HG03159 (cell line): ENCODE measurements at regions not wholly inside any gene's neighbourhood (a gene's known extent, or its start where the extent isn't known, plus 50 kb on each side); places are given as distances from the start of the nearest gene placed in this dataset.
"Not testable (repeated sequence)": the region's sequence is repeated elsewhere in the genome, so short reads cannot be mapped to it uniquely, and the experiment has no call there.

Experiments used
- ATAC-seq: cut with Tn5 transposase; IDR thresholded peaks from one replicate; pipeline ENCODE4 v1.9.1; 2021; ENCODE audit warnings: mild to moderate bottlenecking, moderate library complexity; ENCODE audit not compliant: unreplicated experiment

- no peak for ATAC-seq
Measured at GRCh38 chr10:120749856-120750566, 101.2 kb upstream of the WDR11 start.

- ATAC-seq, result no peak
Measured at GRCh38 chr10:120755771-120756170, 95.4 kb upstream of the WDR11 start.

GRCh38 chr10:120760253-120760652 lies 90.9 kb upstream of the WDR11 start:
- no peak for ATAC-seq

- no peak for ATAC-seq
Measured at GRCh38 chr10:120761951-120762350, 89.2 kb upstream of the WDR11 start.

- ATAC-seq, result no peak
Measured at GRCh38 chr10:120765226-120765803, 85.8 kb upstream of the WDR11 start.

DNA sequence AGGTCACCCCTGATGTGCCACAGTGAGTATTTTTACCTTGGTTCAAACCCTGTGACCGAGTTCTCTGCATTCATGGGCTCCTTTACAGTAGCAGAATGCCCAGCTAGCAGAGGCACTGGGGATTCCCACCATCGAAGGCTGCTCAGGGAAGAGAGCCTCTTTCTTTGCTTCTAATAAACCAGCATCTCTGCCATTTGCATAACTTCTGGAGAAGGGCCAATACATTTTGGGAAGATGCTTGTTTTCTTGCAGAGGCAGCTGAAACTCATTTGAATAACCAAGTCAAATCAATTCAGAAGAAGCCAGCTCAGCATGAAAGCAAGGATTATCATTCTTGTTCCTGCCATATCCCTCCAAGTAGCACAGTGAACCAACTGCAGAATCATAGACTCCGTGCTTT lies 82.9 kb upstream of the WDR11 start:
- ATAC-seq, result no peak

- no peak for ATAC-seq
Measured at GRCh38 chr10:120770496-120770895, 80.7 kb upstream of the WDR11 start.

- ATAC-seq, result no peak
Measured at GRCh38 chr10:120776442-120776841, 74.7 kb upstream of the WDR11 start.

- no peak for ATAC-seq
Measured at GRCh38 chr10:120782336-120782735, 68.8 kb upstream of the WDR11 start.

GRCh38 chr10:120783098-120783497 lies 68.1 kb upstream of the WDR11 start:
- ATAC-seq, result no peak

- no peak for ATAC-seq
Measured at GRCh38 chr10:120783867-120784266, 67.3 kb upstream of the WDR11 start.

GRCh38 chr10:120788771-120789170 lies 62.4 kb upstream of the WDR11 start:
- no peak for ATAC-seq

GRCh38 chr10:120789303-120790203 lies 61.6 kb upstream of the WDR11 start:
- no peak for ATAC-seq

DNA sequence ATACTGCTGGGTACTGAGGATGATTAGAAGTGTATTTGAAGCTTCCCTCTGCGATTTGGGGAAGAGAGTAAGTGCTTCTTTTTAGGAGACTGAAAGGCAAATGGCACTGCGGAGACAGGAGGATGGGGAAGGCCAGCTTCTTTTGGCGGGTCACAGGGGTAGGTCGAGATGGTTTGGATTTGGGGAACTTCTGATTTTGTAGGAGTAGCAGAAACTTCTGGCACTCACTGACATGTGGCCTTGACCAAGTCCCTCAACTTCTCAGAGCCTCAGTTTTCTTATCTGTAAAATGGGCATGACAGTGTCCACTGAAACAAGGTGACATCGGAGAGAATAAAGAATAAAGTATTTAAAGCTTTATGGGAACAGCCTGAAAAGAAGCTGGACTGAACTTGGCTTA lies 59.8 kb upstream of the WDR11 start:
- no peak for ATAC-seq

DNA sequence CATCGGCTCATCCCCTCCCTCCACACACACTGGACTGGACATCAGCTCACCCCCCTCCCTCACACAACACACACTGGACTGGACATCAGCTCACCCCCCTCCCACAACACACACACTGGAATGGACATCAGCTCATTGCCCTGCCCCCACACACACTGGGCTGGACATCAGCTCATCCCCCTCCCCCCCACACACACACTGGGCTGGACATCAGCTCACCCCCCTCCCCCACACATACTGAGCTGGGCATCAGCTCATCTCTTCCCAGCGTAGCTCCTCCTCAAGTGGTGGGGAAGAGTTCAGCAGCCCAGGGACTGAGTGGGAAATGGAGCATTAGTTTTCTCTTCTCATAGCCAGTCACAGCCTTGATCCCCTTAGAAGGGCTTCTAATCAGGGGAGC lies 58.1 kb upstream of the WDR11 start:
- no peak for ATAC-seq

DNA sequence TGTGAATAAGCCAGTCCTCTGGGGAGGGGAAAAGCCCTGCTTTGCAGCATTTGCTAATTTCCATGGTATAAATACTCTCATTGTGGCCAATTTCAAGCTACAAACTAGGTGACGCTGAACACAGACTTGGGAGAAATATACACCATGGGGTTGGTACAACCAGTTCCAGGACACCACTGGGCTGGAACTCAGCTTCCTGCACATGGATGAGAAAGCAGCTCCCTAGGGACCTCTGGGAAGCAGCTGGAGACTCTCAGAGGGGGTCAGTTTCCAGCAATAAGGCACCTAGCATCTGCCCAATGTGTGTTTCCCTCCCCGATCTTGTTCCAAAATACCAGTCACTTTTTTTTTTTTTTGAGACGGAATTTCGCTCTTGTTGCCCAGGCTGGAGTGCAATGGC lies 56.8 kb upstream of the WDR11 start:
- no peak for ATAC-seq

GRCh38 chr10:120798276-120798675 lies 52.9 kb upstream of the WDR11 start:
- not testable (repeated sequence) for ATAC-seq

GRCh38 chr10:120799849-120800248 lies 51.3 kb upstream of the WDR11 start:
- no peak for ATAC-seq

DNA sequence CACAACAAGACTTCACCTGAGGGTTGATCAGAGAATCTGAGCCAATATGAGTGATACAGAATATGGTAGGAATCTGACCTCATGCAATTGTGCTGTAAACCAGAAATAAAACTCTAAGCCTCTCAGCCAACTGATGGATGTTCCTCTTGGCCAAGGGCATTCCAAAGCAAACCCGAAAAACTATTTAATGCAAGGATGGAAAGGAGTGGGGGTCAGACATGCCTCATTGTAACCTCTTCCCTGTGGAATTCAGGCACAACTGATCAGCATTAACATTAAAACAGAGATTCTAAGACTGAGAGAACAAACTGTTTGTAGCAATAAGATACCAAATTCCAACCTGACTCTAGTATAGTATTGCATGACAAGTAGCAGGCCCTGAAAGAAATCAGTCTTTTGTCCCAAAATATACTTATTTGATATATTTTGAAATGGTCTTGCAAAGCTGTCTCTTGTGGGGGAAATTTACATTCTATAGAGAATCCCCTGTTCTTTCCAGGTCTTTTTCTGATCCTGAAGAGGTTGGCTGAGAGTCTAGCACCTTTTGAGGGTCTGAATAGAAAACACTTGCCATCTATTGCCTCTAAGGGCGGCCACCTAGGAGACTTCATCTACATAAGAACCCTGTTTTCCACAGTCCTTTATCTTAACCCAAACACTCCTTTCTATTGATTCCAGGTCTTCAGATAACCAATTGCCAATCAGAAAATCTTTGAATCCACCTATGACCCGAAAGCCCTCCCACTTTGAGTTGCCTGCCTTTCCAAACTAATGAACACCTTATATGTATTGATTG lies 50.4 kb upstream of the WDR11 start:
- no peak for ATAC-seq
